Fibroblast of peridontal ligament (primary cell): ENCODE measurements at regions not wholly inside any gene's neighbourhood (a gene's known extent, or its start where the extent isn't known, plus 50 kb on each side); places are given as distances from the start of the nearest gene placed in this dataset.

ENCODE experiments used
- DNase-seq: peaks from one replicate; pipeline ENCODE4 v3.0.0-alpha.2; 2010; ENCODE audit errors: extremely low read depth

GRCh38 chr10:3467052-3467951 lies 294.7 kb upstream of the PITRM1 start:
- DNase-seq: peak; percentile 98

DNA sequence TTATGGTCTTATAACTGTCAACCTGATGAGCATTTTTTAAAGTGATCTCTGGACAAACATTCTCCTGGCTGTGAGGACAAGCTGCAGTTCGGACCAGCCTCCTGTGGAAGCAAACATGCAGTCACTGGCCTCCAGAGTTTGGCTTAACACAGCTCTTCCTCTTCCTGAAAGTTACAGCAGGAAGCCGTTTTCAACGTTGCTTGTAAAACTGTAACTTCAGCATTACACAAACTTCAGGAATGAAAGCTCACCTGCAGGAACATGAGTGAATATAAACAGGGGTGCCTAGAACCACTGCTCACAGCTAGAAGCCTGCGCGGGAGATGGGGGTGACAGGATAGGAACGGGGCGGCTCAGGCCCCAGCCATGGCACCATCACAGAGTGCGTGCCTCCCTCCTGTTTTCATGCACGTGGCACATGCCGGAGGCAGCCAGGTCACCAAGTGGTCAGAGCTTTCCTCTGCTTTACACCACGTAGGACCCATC lies 292.9 kb upstream of the PITRM1 start:
- DNase-seq: no peak

- DNase-seq: peak; percentile 16
Measured at GRCh38 chr10:3464760-3465405, 292.3 kb upstream of the PITRM1 start.

GRCh38 chr10:3460420-3461128 lies 288.0 kb upstream of the PITRM1 start:
- peak; percentile 58 for DNase-seq

DNA sequence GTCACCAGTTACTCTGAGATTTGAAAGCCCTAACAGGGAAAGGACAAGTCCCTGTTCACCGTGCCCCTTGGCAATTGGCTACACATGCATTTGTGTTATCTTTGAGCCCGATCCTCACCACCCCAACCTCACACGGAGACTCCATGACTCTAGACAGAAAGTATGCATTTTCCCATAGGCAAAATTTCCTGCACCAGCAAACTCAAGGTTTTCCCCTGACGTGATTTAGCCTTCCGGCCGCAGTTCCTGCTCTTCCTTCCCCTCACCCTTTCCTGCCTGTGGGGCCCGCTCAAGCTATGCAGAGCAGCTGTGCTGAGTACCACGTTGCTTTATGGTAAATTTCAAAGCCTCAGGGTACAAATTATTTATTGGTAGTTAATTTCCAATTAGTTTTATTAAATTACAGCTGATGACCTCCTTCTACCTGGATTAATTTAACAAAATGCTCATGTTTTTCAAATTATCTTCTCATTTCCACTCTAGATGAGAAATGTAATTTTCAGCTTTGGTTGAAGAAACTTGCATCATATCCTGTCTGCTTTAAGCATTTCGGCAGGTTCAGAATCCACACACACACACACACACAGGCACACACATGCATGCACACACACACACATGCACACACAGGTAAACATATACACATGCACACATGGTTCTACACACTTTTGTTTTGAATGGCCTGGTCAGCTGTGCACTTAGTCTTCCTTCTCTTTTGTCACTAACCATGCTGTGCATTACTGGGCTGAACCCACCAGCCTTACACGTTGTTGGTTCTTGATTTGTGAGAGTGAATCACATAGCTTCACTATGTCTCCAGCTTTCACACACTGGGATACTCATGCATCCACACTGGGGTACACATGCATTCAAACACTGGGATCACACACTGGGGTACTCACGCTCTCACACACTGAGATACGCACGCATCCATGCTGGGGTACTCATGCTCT lies 283.1 kb upstream of the PITRM1 start:
- no peak for DNase-seq

DNA sequence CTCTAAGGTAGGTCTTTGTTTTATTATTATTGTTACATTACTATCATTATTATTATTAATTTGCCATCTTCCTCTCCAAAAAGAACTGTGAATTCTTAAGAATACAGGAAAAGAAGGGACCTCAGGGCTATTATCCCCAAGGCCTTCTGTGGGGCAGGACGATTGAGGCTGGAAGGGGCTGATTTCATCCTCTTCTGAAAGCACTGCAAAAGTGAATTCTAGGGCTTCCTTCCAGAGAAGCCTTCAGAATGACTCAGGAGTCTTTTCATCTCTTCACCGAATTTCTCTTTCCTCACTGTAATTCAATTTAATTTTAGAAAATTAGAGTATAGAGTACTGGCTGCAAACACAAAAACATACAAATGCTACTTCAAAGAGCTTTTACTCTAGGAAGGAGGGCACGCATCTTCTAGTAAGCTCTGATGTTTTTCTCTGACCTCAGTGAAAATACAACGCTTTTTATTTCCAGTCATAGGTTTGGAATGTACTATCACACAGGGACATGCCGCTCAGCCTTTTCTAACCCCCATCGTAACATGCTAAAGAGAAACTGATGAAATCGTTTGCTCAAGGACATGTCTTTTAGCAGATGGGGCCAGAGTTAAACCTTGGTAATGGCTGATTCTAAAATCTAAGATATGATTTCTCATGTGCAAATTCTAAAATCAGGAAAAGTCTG lies 280.2 kb upstream of the PITRM1 start:
- peak; percentile 93 for DNase-seq

DNA sequence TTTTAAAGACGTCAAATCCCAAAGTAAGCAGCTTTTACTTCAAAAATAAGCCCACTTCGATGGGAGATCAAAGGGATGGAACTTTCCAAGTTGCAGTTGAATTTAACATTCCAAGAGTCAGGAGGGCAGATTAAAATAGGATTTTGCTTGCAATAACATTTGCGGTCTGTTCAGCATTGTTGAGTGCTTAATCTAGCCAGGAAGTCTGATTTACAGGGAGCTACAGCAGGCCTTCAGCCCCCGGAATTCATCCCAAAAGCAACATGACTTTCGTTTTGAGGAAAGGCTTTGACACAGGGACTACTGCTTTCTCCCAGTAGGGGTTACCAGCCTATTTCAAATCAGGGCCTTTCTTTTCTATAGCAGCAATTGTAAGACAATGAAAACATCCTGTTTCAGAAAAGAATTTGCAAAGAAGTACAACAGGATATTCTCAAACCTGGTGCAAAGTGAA lies 279.6 kb upstream of the PITRM1 start:
- peak; percentile 98 for DNase-seq

GRCh38 chr10:3451516-3452172 lies 279.1 kb upstream of the PITRM1 start:
- no peak for DNase-seq

- DNase-seq: no peak
Measured at GRCh38 chr10:3446221-3446620, 273.6 kb upstream of the PITRM1 start.

DNA sequence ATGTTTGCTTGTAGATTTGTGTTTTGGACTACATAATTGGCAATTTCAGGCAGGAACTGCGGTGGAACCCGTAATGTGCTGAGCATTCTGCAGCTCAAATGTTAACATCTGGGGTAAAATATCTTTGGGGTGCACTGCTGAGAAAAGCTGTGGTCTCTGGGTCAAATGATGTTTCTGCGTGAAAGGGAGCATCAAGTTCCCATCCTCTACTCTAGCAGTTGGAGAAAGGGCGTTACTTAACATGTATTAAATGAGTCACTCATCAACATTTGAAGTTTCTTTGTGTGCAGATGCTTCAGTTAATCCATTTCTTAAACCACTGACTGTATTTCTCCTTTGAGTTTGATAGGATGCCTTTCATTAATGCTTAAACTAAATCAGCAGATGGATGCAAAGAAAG lies 273.1 kb upstream of the PITRM1 start:
- DNase-seq: peak; percentile 50

GRCh38 chr10:3442451-3442990 lies 269.9 kb upstream of the PITRM1 start:
- no peak for DNase-seq

GRCh38 chr10:3439183-3439582 lies 266.6 kb upstream of the PITRM1 start:
- DNase-seq: no peak

- DNase-seq: no peak
Measured at GRCh38 chr10:3438606-3439005, 266.0 kb upstream of the PITRM1 start.

DNA sequence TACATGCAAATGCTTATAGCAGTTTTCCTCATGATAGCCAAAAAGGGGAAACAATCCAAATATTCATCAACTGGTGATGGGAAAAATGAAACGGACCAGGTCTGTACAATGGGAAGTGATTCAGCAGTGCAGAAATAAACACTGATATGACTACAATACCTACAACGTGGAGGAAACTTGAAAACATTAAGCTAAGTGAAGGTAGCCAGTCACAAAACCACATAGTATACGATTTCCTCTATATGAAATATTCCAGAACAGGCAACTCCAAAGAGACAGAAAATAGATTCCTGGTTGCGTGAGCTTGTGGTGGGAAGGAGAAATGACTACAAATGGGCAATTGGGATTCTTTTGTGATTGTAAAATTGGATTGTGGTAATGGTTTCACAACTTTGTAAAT lies 263.1 kb upstream of the PITRM1 start:
- peak; percentile 76 for DNase-seq

GRCh38 chr10:3433988-3434387 lies 261.4 kb upstream of the PITRM1 start:
- DNase-seq: no peak

GRCh38 chr10:3433131-3433530 lies 260.5 kb upstream of the PITRM1 start:
- no peak for DNase-seq

GRCh38 chr10:3432081-3432825 lies 259.7 kb upstream of the PITRM1 start:
- peak; percentile 21 for DNase-seq

- DNase-seq: no peak
Measured at GRCh38 chr10:3430501-3430900, 257.9 kb upstream of the PITRM1 start.

DNA sequence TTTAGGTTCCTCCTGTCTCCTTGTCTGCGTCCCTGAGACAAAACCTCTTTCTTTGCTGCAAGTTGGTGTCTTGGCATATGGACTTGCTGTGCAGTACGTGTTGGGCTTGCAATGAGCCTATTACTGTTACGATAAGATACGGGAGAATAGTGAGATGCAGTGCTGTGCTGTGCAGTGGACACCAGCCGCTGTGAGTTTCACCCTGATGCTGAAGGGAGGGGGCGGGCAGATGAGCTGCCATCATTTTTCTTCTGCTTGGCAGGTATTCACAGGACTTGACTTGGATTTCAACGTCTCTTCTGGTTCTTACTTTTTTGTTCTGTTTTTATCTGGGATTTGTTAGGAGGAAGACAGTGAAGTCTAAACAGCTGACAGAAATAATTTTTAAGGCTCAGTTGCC lies 257.1 kb upstream of the PITRM1 start:
- DNase-seq: no peak
